HL-60 (cell line): ENCODE measurements at regions not wholly inside any gene's neighbourhood (a gene's known extent, or its start where the extent isn't known, plus 50 kb on each side); places are given as distances from the start of the nearest gene placed in this dataset.

Source experiments
- DNase-seq, 2 experiments: peaks; one replicate each; pipeline ENCODE4 v3.0.0-alpha.2; 2010 to 2020; ENCODE audit warnings: low read depth in 1 of 2, low spot score in 1 of 2
- H3K27ac ChIP-seq: fragments of 250-450 bp; sonication (Bioruptor Pico); replicated peaks from 2 replicates; pipeline ENCODE4 v1.5.1; 2020; ENCODE audit warnings: mild to moderate bottlenecking, moderate library complexity
- H3K27me3 ChIP-seq: fragments of 250-450 bp; sonication (Bioruptor Pico); 2 replicates; pipeline ENCODE4 v1.5.1; 2021; ENCODE audit warnings: mild to moderate bottlenecking, moderate library complexity; ENCODE audit not compliant: insufficient read depth, poor library complexity, severe bottlenecking
- H3K4me3 ChIP-seq: replicated peaks from 2 replicates; pipeline ENCODE4 v1.5.1; 2011; ENCODE audit warnings: mild to moderate bottlenecking, control low read depth, low read length; ENCODE audit not compliant: insufficient read depth
- GABPA ChIP-seq: IDR thresholded peaks from 2 replicates; pipeline ENCODE4 v1.6.1; 2012; ENCODE audit warnings: low read depth
- POLR2AphosphoS5 ChIP-seq: IDR thresholded peaks from 2 replicates; pipeline ENCODE4 v1.6.1; 2012; ENCODE audit warnings: low read depth
- SPI1 ChIP-seq: IDR thresholded peaks from 2 replicates; pipeline ENCODE4 v1.6.1; 2012; ENCODE audit warnings: low read depth, mild to moderate bottlenecking, borderline replicate concordance
- TF ChIP-seq, protein P1 (sequence below): IDR thresholded peaks from one replicate; pipeline ENCODE4 v1.5.1; 2011; ENCODE audit warnings: low read length, control low read depth, inconsistent platforms; ENCODE audit not compliant: insufficient read depth
- TF ChIP-seq, protein P2 (sequence below): IDR thresholded peaks from 2 replicates; pipeline ENCODE4 v1.6.1; 2012; ENCODE audit warnings: low read depth; ENCODE audit not compliant: insufficient replicate concordance

DNA sequence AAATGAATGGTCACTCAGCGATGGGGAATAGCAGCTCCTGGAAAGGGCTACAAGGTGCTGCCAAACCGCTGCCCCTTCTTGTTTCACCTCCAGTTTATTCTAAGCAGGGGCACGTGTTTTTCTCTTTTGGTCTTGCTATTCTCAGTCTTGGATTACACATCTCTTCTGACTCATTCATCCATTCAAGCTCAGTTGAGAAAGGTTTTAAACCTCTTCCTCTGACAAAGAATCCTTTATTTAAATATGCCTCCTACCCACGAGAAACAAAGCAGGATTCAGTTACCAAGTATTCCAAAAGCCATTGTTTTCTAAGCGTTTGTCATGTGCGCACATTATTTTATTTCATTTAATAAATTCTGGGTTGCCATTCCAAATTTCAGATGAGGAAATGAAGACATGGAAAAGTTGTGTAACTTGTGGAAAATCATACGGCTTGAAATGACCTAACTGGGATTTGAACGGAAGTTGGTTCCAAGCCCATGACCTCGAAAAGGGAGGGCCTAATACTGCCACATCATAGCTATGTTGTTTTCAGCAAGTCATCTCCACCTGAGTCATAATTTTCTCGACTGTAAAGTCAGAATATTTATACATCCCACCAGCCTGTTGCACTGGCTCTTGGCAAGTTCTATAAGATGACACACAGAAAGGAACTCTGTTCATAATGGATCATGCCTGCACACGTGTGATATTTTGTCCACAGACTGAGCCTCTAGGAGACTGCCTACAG lies 292.0 kb upstream of the SLCO3A1 start:
- TF ChIP-seq, protein P1, sequence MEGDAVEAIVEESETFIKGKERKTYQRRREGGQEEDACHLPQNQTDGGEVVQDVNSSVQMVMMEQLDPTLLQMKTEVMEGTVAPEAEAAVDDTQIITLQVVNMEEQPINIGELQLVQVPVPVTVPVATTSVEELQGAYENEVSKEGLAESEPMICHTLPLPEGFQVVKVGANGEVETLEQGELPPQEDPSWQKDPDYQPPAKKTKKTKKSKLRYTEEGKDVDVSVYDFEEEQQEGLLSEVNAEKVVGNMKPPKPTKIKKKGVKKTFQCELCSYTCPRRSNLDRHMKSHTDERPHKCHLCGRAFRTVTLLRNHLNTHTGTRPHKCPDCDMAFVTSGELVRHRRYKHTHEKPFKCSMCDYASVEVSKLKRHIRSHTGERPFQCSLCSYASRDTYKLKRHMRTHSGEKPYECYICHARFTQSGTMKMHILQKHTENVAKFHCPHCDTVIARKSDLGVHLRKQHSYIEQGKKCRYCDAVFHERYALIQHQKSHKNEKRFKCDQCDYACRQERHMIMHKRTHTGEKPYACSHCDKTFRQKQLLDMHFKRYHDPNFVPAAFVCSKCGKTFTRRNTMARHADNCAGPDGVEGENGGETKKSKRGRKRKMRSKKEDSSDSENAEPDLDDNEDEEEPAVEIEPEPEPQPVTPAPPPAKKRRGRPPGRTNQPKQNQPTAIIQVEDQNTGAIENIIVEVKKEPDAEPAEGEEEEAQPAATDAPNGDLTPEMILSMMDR: no peak
- TF ChIP-seq POLR2AphosphoS5 (no peak), SPI1 (no peak), GABPA (no peak)
- TF ChIP-seq, protein P2, sequence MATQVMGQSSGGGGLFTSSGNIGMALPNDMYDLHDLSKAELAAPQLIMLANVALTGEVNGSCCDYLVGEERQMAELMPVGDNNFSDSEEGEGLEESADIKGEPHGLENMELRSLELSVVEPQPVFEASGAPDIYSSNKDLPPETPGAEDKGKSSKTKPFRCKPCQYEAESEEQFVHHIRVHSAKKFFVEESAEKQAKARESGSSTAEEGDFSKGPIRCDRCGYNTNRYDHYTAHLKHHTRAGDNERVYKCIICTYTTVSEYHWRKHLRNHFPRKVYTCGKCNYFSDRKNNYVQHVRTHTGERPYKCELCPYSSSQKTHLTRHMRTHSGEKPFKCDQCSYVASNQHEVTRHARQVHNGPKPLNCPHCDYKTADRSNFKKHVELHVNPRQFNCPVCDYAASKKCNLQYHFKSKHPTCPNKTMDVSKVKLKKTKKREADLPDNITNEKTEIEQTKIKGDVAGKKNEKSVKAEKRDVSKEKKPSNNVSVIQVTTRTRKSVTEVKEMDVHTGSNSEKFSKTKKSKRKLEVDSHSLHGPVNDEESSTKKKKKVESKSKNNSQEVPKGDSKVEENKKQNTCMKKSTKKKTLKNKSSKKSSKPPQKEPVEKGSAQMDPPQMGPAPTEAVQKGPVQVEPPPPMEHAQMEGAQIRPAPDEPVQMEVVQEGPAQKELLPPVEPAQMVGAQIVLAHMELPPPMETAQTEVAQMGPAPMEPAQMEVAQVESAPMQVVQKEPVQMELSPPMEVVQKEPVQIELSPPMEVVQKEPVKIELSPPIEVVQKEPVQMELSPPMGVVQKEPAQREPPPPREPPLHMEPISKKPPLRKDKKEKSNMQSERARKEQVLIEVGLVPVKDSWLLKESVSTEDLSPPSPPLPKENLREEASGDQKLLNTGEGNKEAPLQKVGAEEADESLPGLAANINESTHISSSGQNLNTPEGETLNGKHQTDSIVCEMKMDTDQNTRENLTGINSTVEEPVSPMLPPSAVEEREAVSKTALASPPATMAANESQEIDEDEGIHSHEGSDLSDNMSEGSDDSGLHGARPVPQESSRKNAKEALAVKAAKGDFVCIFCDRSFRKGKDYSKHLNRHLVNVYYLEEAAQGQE: no peak
- H3K27me3 ChIP-seq: peaks cover 5% of the 10 kb centered on the region
- H3K27ac ChIP-seq: no peak overlapping the region
- DNase-seq: no peak
- H3K4me3 ChIP-seq: no peak overlapping the region

DNA sequence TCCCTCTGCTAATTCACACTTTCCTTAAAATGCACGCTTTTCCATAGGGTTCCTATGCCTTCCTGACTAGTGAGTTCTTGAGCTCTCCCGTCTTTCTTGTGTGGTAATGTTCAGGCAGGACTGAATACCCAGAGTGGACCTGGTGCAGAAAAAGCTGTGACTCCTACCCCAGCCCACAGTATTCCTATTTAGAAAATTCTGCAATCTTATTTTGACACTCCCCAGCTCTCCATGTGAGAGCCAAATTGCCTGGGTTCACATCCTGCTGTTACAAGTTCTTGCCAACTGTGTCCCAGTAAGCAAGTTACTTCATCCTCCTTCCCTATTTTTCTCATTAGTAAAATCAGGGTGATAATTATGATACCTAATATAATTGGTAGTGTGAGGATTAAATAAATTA lies 290.8 kb upstream of the SLCO3A1 start:
- Histone ChIP-seq H3K27ac (no peak overlapping the region), H3K27me3 (peaks cover 5% of the 10 kb centered on the region), H3K4me3 (no peak overlapping the region)
- TF ChIP-seq SPI1 (no peak), GABPA (no peak), POLR2AphosphoS5 (no peak)
- TF ChIP-seq, protein P1: no peak
- TF ChIP-seq, protein P2: no peak
- DNase-seq: no peak

DNA sequence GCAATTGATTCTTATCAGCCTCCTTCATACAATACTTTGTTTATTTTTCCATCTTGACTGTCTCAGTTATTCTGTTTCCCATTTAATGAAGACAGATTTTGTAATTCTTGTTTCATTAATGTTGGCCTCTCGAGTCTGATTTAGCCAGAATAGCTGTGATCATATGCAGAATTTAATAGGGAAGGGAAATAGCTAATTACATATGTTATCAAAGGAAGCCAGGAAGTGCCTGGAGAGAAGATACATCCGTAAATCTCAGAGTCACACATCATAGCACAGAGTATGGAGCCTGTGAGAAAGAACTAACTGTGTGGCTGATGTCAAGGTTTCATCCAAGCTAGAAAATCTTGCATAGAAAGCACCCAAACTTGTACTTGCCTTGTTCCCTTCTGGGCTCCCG lies 288.9 kb upstream of the SLCO3A1 start:
- DNase-seq: no peak
- H3K27ac ChIP-seq: no peak overlapping the region
- H3K27me3 ChIP-seq: peaks cover 5% of the 10 kb centered on the region
- TF ChIP-seq, protein P2: no peak
- no peak for TF ChIP-seq SPI1
- no peak for TF ChIP-seq GABPA
- TF ChIP-seq, protein P1: no peak
- TF ChIP-seq POLR2AphosphoS5: no peak
- no peak overlapping the region for H3K4me3 ChIP-seq
